H1 (cell line): ENCODE measurements at regions not wholly inside any gene's neighbourhood (a gene's known extent, or its start where the extent isn't known, plus 50 kb on each side); places are given as distances from the start of the nearest gene placed in this dataset.

Experiments
- CTCF ChIA-PET: fragments of 300-600 bp; sonication (Branson Sonifier 250); formaldehyde crosslinking; loops from one replicate; lab custom pipeline; 2021; ENCODE audit not compliant: partially characterized antibody; lab: Charles Lee
- POLR2A ChIA-PET: fragments of 300-600 bp; sonication (Branson Sonifier 250); formaldehyde crosslinking; loops from one replicate; lab custom pipeline; 2021; ENCODE audit warnings: inconsistent platforms; ENCODE audit not compliant: partially characterized antibody; lab: Charles Lee
- DNase-seq, 2 experiments: peaks; one replicate each; pipeline versions ENCODE4 v3.0.0 to v3.0.0-alpha.2; 2010 to 2022; ENCODE audit warnings: low spot score in 2 of 2, low read depth in 1 of 2, mixed read lengths in 1 of 2
- FAIRE-seq: peaks from 2 replicates; lab custom pipeline; 2011; peaks lifted over from hg19 to GRCh38; lab: Jason Lieb, UNC
- H2AFZ ChIP-seq: 2 replicates; pipeline ENCODE4 v1.8.1; 2012; ENCODE audit warnings: low read length, inconsistent platforms
- H2AK5ac ChIP-seq: 2 replicates; pipeline ENCODE4 v1.6.1; 2013; ENCODE audit warnings: low read depth, low read length
- H2BK120ac ChIP-seq: replicated peaks from 2 replicates; pipeline ENCODE3; 2013; ENCODE audit warnings: low read depth, low read length, inconsistent platforms
- H2BK12ac ChIP-seq: 2 replicates; pipeline ENCODE4 v1.6.1; 2013; ENCODE audit warnings: low read depth, low read length
- H2BK15ac ChIP-seq: 2 replicates; pipeline ENCODE4 v1.6.1; 2013; ENCODE audit warnings: low read length
- H2BK20ac ChIP-seq: 2 replicates; pipeline ENCODE4 v1.6.1; 2013; ENCODE audit warnings: low read length
- H2BK5ac ChIP-seq: 2 replicates; pipeline ENCODE4 v1.6.1; 2013; ENCODE audit warnings: low read depth, low read length
- H3K14ac ChIP-seq: 2 replicates; pipeline ENCODE4 v1.6.1; 2013; ENCODE audit warnings: inconsistent platforms; ENCODE audit not compliant: insufficient read length
- H3K18ac ChIP-seq: 2 replicates; pipeline ENCODE4 v1.6.1; 2013; ENCODE audit warnings: low read length; ENCODE audit errors: extremely low read depth
- H3K23ac ChIP-seq: 2 replicates; pipeline ENCODE4 v1.6.1; 2013; ENCODE audit warnings: inconsistent platforms; ENCODE audit not compliant: insufficient read length
- H3K23me2 ChIP-seq: 2 replicates; pipeline ENCODE4 v1.6.1; 2013; ENCODE audit warnings: low read depth, low read length
- H3K27ac ChIP-seq: 2 replicates; pipeline ENCODE4 v1.6.1; 2011; ENCODE audit warnings: low read depth, low read length, inconsistent platforms
- H3K27me3 ChIP-seq, 4 experiments: replicated peaks in 1 of 4; 1 replicate in 1 of 4; 2 replicates in 3 of 4; pipeline versions ENCODE4 v1.6.1 to v1.8.1; 2011 to 2013; ENCODE audit warnings: low read length in 3 of 4, mild to moderate bottlenecking in 3 of 4, inconsistent platforms in 2 of 4, mixed read lengths in 2 of 4, moderate library complexity in 1 of 4; ENCODE audit not compliant: control insufficient read depth in 3 of 4, insufficient read depth in 3 of 4; ENCODE audit errors: extremely low read depth in 1 of 4
- H3K36me3 ChIP-seq, 4 experiments: 2 replicates each; pipeline versions ENCODE4 v1.6.1 to v1.8.1; 2011 to 2013; ENCODE audit warnings: mild to moderate bottlenecking in 4 of 4, low read length in 3 of 4, moderate library complexity in 2 of 4, control low read depth in 1 of 4, inconsistent platforms in 1 of 4; ENCODE audit not compliant: insufficient read depth in 4 of 4, control insufficient read depth in 2 of 4
- H3K4ac ChIP-seq: replicated peaks from 2 replicates; pipeline ENCODE3; 2013; ENCODE audit warnings: low read length, low read depth, mixed read lengths, inconsistent platforms; ENCODE audit not compliant: insufficient read length
- H3K4me1 ChIP-seq, 4 experiments: replicated peaks in 1 of 4; 1 replicate in 1 of 4; 2 replicates in 3 of 4; pipeline versions ENCODE4 v1.6.1 to v1.8.1; 2011 to 2013; ENCODE audit warnings: low read length in 3 of 4, inconsistent platforms in 2 of 4, mixed read lengths in 1 of 4; ENCODE audit not compliant: insufficient read depth in 4 of 4, control insufficient read depth in 3 of 4
- H3K4me2 ChIP-seq, 2 experiments: 2 replicates each; pipeline versions ENCODE4 v1.6.1 to v1.8.1; 2011 to 2013; ENCODE audit warnings: low read depth in 2 of 2, low read length in 2 of 2, control low read depth in 1 of 2, inconsistent platforms in 1 of 2, mild to moderate bottlenecking in 1 of 2; ENCODE audit not compliant: insufficient read depth in 1 of 2
- H3K4me3 ChIP-seq, 4 experiments: fragments of 200-600, 300-600 bp in 1 of 4; sonication (generic), shearing (Covaris generic), sonication (Bioruptor Twin) in 1 of 4; 2 replicates each; pipeline versions ENCODE4 v1.5.1 to v1.8.1; 2011 to 2016; ENCODE audit warnings: low read length in 4 of 4, low read depth in 3 of 4, control low read depth in 2 of 4, inconsistent platforms in 2 of 4, mild to moderate bottlenecking in 2 of 4, mixed read lengths in 1 of 4, moderate library complexity in 1 of 4; ENCODE audit not compliant: insufficient read depth in 2 of 4; ENCODE audit errors: extremely low read depth in 1 of 4
- H3K56ac ChIP-seq: replicated peaks from 2 replicates; pipeline ENCODE3; 2013; ENCODE audit warnings: low read depth, mild to moderate bottlenecking, mixed read lengths, low read length, inconsistent platforms; ENCODE audit not compliant: insufficient read length
- H3K79me1 ChIP-seq: 2 replicates; pipeline ENCODE4 v1.6.1; 2013; ENCODE audit warnings: low read depth, low read length, control low read depth
- H3K79me2 ChIP-seq, 2 experiments: 2 replicates each; pipeline versions ENCODE4 v1.6.1 to v1.8.1; 2012 to 2013; ENCODE audit warnings: low read length in 2 of 2, mild to moderate bottlenecking in 2 of 2, inconsistent platforms in 1 of 2; ENCODE audit not compliant: insufficient read depth in 2 of 2, control insufficient read depth in 1 of 2
- H3K9ac ChIP-seq, 4 experiments: replicated peaks in 1 of 4; 1 replicate in 1 of 4; 2 replicates in 3 of 4; pipeline versions ENCODE4 v1.6.1 to v1.8.1; 2011 to 2013; ENCODE audit warnings: low read depth in 3 of 4, low read length in 3 of 4, control low read depth in 2 of 4, mild to moderate bottlenecking in 2 of 4, moderate library complexity in 2 of 4, inconsistent platforms in 1 of 4; ENCODE audit errors: extremely low read depth in 1 of 4
- H3K9me3 ChIP-seq, 2 experiments: 2 replicates each; pipeline versions ENCODE4 v1.6.1 to v1.8.1; 2012 to 2013; ENCODE audit warnings: mild to moderate bottlenecking in 2 of 2, moderate library complexity in 2 of 2, control low read depth in 1 of 2, inconsistent platforms in 1 of 2, low read depth in 1 of 2, low read length in 1 of 2, mixed read lengths in 1 of 2; ENCODE audit not compliant: insufficient read depth in 2 of 2
- H4K20me1 ChIP-seq, 2 experiments: replicated peaks in 1 of 2; 2 replicates each; pipeline versions ENCODE3 to v1.8.1; 2011 to 2013; ENCODE audit warnings: inconsistent platforms in 2 of 2, low read length in 2 of 2, mild to moderate bottlenecking in 1 of 2; ENCODE audit not compliant: insufficient read depth in 2 of 2, control insufficient read depth in 1 of 2
- H4K5ac ChIP-seq: 2 replicates; pipeline ENCODE4 v1.6.1; 2013; ENCODE audit warnings: low read length, low read depth, mixed read lengths, inconsistent platforms; ENCODE audit not compliant: insufficient read length
- H4K8ac ChIP-seq: 2 replicates; pipeline ENCODE4 v1.8.0; 2013; ENCODE audit warnings: mild to moderate bottlenecking, moderate library complexity, low read length, inconsistent platforms; ENCODE audit not compliant: insufficient read depth; ENCODE audit errors: extremely low read depth
- H4K91ac ChIP-seq: replicated peaks from 2 replicates; pipeline ENCODE3; 2013; ENCODE audit warnings: low read length, mixed read lengths, inconsistent platforms; ENCODE audit not compliant: insufficient read length
- BACH1 ChIP-seq: IDR thresholded peaks from 2 replicates; pipeline ENCODE4 v1.6.1; 2012; ENCODE audit warnings: low read length, improper control_type of control experiment
- JUND ChIP-seq: IDR thresholded peaks from 2 replicates; pipeline ENCODE4 v1.6.1; 2011; ENCODE audit warnings: mild to moderate bottlenecking, improper control_type of control experiment, low read length
- NANOG ChIP-seq: IDR thresholded peaks from 2 replicates; pipeline ENCODE4 v1.6.1; 2011; ENCODE audit warnings: low read length, low read depth, mild to moderate bottlenecking, inconsistent platforms; ENCODE audit not compliant: insufficient read depth, poor library complexity, severe bottlenecking
- NRF1 ChIP-seq: IDR thresholded peaks from 2 replicates; pipeline ENCODE4 v1.6.1; 2011; ENCODE audit warnings: mild to moderate bottlenecking, low read depth, low read length, improper control_type of control experiment
- RXRA ChIP-seq: IDR thresholded peaks from 2 replicates; pipeline ENCODE4 v1.6.1; 2011; ENCODE audit warnings: low read depth, mild to moderate bottlenecking, low read length, moderate library complexity; ENCODE audit not compliant: insufficient read depth
- SP2 ChIP-seq: IDR thresholded peaks from 2 replicates; pipeline ENCODE4 v1.6.1; 2012; ENCODE audit warnings: mild to moderate bottlenecking, low read length, inconsistent platforms
- SUZ12 ChIP-seq: fragments of 200-600 bp; sonication (generic); IDR thresholded peaks from 2 replicates; pipeline ENCODE4 v1.6.1; 2012; ENCODE audit warnings: mild to moderate bottlenecking, inconsistent platforms, low read length, moderate library complexity, mixed read lengths
- TBP ChIP-seq: IDR thresholded peaks from 2 replicates; pipeline ENCODE4 v1.6.1; 2011; ENCODE audit warnings: low read depth, low read length, improper control_type of control experiment
- WGBS, 2 experiments: shearing (Covaris generic) in 1 of 2; methylation state at CpG; one replicate each; pipeline versions ENCODE4 v1.1.6 to v1.1.7; 2013 to 2015; ENCODE audit warnings: low lambda C conversion rate in 2 of 2, mixed read lengths in 2 of 2, inconsistent platforms in 1 of 2, low coverage in 1 of 2, missing lambda C conversion rate in 1 of 2; ENCODE audit not compliant: insufficient replicate concordance in 2 of 2, insufficient coverage in 1 of 2, insufficient read length in 1 of 2; ENCODE audit errors: extremely low coverage in 1 of 2, missing lambda C conversion rate in 1 of 2; 5-methylcytosine and 5-hydroxymethylcytosine counted together
- TF ChIP-seq, protein P1 (sequence below), 3 experiments: IDR thresholded peaks; 1 replicate in 2 of 3; 2 replicates in 1 of 3; pipeline versions ENCODE4 v1.5.1 to v1.6.1; 2011; ENCODE audit warnings: low read length in 3 of 3, mild to moderate bottlenecking in 3 of 3, inconsistent platforms in 2 of 3, low read depth in 1 of 3, moderate library complexity in 1 of 3; ENCODE audit not compliant: insufficient read depth in 1 of 3; ENCODE audit errors: control extremely low read depth in 1 of 3
- TF ChIP-seq, protein P2 (sequence below): IDR thresholded peaks from 2 replicates; pipeline ENCODE4 v1.6.1; 2012; ENCODE audit warnings: low read length, inconsistent platforms

GRCh38 chrX:67408423-67409079, 135.3 kb upstream of the AR start:
- no peak overlapping the region for H2BK120ac ChIP-seq
- no peak overlapping the region for H4K8ac ChIP-seq
- H4K20me1 ChIP-seq = no peaks in the 10 kb centered on the region
- no peak overlapping the region for H2AK5ac ChIP-seq
- no peak overlapping the region for H3K56ac ChIP-seq
- WGBS, 2 experiments = 100% methylated on average over 1 of the region's 19 CpGs; no CpG with 5 or more reads in 1 of the 2 experiments
- H3K4ac ChIP-seq = no peak overlapping the region
- no peaks in the 10 kb centered on the region for H3K23me2 ChIP-seq
- H3K4me1 ChIP-seq = no peaks in the 10 kb centered on the region
- FAIRE-seq (no peak), DNase-seq (no peak)
- peaks cover 5 to 11% of the 10 kb centered on the region in 2 experiments; a peak in 2 of 4 replicates for H3K9me3 ChIP-seq
- H4K5ac ChIP-seq = no peak overlapping the region
- H3K4me2 ChIP-seq = no peak overlapping the region
- no peaks in the 10 kb centered on the region for H3K79me2 ChIP-seq
- H3K27ac ChIP-seq = no peak overlapping the region
- H3K9ac ChIP-seq = no peak overlapping the region
- no peak overlapping the region for H2BK20ac ChIP-seq
- H2BK5ac ChIP-seq = no peak overlapping the region
- H3K36me3 ChIP-seq = peaks cover 0 to 3% (median 0%) of the 10 kb centered on the region in 4 experiments; a peak in 1 of 8 replicates
- H4K91ac ChIP-seq = no peak overlapping the region
- no peak overlapping the region for H3K23ac ChIP-seq
- H3K18ac ChIP-seq = no peak overlapping the region
- POLR2A ChIA-PET = no interaction called here
- H2BK12ac ChIP-seq = no peak overlapping the region
- CTCF ChIA-PET = no interaction called here
- no peaks in the 10 kb centered on the region for H3K27me3 ChIP-seq
- H2AFZ ChIP-seq = no peak overlapping the region
- no peak overlapping the region for H3K14ac ChIP-seq
- H3K4me3 ChIP-seq = no peak overlapping the region
- no peaks in the 10 kb centered on the region for H3K79me1 ChIP-seq
- H2BK15ac ChIP-seq = no peak overlapping the region
- TF ChIP-seq BACH1 = no peak
- TF ChIP-seq, protein P1, sequence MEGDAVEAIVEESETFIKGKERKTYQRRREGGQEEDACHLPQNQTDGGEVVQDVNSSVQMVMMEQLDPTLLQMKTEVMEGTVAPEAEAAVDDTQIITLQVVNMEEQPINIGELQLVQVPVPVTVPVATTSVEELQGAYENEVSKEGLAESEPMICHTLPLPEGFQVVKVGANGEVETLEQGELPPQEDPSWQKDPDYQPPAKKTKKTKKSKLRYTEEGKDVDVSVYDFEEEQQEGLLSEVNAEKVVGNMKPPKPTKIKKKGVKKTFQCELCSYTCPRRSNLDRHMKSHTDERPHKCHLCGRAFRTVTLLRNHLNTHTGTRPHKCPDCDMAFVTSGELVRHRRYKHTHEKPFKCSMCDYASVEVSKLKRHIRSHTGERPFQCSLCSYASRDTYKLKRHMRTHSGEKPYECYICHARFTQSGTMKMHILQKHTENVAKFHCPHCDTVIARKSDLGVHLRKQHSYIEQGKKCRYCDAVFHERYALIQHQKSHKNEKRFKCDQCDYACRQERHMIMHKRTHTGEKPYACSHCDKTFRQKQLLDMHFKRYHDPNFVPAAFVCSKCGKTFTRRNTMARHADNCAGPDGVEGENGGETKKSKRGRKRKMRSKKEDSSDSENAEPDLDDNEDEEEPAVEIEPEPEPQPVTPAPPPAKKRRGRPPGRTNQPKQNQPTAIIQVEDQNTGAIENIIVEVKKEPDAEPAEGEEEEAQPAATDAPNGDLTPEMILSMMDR (IDR thresholded peaks at IDR 0.05; ENCODE audit: control extremely low read depth in 1 of 3, insufficient read depth in 1 of 3, low read depth in 1 of 3, low read length in 3 of 3) = no peak
- no peak for TF ChIP-seq SP2
- no peak for TF ChIP-seq NRF1
- no peak for TF ChIP-seq JUND
- TF ChIP-seq TBP = no peak
- TF ChIP-seq, protein P2, sequence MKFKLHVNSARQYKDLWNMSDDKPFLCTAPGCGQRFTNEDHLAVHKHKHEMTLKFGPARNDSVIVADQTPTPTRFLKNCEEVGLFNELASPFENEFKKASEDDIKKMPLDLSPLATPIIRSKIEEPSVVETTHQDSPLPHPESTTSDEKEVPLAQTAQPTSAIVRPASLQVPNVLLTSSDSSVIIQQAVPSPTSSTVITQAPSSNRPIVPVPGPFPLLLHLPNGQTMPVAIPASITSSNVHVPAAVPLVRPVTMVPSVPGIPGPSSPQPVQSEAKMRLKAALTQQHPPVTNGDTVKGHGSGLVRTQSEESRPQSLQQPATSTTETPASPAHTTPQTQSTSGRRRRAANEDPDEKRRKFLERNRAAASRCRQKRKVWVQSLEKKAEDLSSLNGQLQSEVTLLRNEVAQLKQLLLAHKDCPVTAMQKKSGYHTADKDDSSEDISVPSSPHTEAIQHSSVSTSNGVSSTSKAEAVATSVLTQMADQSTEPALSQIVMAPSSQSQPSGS = no peak
- TF ChIP-seq SUZ12 = no peak
- TF ChIP-seq NANOG = no peak
- TF ChIP-seq RXRA = no peak
